ENCODE measurements at regions not wholly inside any gene's neighbourhood (a gene's known extent, or its start where the extent isn't known, plus 50 kb on each side); places are given as distances from the start of the nearest gene placed in this dataset.

- TF ChIP-seq CTCF (IDR thresholded peaks at IDR 0.05), result no peak
- no peak for TF ChIP-seq POLR2AphosphoS5 (IDR thresholded peaks at IDR 0.05; ENCODE audit: low read depth, low read length)
- TF ChIP-seq TCF7L2 (IDR thresholded peaks at IDR 0.05; ENCODE audit: low read depth, low read length), result no peak
- TF ChIP-seq, protein P1, sequence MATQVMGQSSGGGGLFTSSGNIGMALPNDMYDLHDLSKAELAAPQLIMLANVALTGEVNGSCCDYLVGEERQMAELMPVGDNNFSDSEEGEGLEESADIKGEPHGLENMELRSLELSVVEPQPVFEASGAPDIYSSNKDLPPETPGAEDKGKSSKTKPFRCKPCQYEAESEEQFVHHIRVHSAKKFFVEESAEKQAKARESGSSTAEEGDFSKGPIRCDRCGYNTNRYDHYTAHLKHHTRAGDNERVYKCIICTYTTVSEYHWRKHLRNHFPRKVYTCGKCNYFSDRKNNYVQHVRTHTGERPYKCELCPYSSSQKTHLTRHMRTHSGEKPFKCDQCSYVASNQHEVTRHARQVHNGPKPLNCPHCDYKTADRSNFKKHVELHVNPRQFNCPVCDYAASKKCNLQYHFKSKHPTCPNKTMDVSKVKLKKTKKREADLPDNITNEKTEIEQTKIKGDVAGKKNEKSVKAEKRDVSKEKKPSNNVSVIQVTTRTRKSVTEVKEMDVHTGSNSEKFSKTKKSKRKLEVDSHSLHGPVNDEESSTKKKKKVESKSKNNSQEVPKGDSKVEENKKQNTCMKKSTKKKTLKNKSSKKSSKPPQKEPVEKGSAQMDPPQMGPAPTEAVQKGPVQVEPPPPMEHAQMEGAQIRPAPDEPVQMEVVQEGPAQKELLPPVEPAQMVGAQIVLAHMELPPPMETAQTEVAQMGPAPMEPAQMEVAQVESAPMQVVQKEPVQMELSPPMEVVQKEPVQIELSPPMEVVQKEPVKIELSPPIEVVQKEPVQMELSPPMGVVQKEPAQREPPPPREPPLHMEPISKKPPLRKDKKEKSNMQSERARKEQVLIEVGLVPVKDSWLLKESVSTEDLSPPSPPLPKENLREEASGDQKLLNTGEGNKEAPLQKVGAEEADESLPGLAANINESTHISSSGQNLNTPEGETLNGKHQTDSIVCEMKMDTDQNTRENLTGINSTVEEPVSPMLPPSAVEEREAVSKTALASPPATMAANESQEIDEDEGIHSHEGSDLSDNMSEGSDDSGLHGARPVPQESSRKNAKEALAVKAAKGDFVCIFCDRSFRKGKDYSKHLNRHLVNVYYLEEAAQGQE (IDR thresholded peaks at IDR 0.05; ENCODE audit: insufficient read depth in 1 of 2, low read depth in 2 of 2, low read length in 1 of 2), result no peak
- no peak for TF ChIP-seq SIN3A (IDR thresholded peaks at IDR 0.05; ENCODE audit: borderline replicate concordance, insufficient read depth, low read depth, low read length)
Measured at GRCh38 chr3:76400141-76400540, 614.8 kb upstream of the ZNF717 start.

Data from Panc1 (cell line).